ENCODE measurements at regions not wholly inside any gene's neighbourhood (a gene's known extent, or its start where the extent isn't known, plus 50 kb on each side); places are given as distances from the start of the nearest gene placed in this dataset.

DNA sequence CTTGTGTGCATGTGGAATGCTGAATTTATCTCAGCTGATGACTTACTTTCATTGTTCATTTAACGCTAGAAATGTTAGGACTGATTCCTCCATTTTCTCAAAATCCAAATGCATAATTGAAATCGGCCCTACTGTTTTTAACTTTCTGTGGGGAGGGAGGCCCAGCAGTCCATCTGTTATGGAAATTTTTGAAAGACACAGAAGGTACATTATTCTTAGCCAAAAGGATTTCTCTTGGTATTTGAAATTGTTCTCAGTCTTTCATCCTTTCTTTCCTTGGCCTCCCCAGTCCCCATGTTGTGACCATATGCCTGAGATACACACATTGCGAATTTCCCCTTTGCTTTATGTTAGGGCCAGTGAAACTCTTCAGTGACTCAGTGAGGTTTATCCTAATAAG lies 549.9 kb downstream of the IRX1 start:
- Histone ChIP-seq H3K4me3 (replicated peaks; ENCODE audit: insufficient read depth, low read length) (no peak overlapping the region), H3K27ac (replicated peaks) (no peak overlapping the region), H3K27me3 (ENCODE audit: insufficient read depth, poor library complexity, severe bottlenecking) (no peaks in the 10 kb centered on the region)
- DNase-seq (ENCODE audit: low read depth in 1 of 2, low spot score in 1 of 2), result no peak
- no peak for TF ChIP-seq SPI1 (IDR thresholded peaks at IDR 0.05; ENCODE audit: borderline replicate concordance, low read depth)
- TF ChIP-seq GABPA (IDR thresholded peaks at IDR 0.05; ENCODE audit: low read depth), result no peak
- TF ChIP-seq POLR2AphosphoS5 (IDR thresholded peaks at IDR 0.05; ENCODE audit: low read depth), result no peak
- TF ChIP-seq, protein P1, sequence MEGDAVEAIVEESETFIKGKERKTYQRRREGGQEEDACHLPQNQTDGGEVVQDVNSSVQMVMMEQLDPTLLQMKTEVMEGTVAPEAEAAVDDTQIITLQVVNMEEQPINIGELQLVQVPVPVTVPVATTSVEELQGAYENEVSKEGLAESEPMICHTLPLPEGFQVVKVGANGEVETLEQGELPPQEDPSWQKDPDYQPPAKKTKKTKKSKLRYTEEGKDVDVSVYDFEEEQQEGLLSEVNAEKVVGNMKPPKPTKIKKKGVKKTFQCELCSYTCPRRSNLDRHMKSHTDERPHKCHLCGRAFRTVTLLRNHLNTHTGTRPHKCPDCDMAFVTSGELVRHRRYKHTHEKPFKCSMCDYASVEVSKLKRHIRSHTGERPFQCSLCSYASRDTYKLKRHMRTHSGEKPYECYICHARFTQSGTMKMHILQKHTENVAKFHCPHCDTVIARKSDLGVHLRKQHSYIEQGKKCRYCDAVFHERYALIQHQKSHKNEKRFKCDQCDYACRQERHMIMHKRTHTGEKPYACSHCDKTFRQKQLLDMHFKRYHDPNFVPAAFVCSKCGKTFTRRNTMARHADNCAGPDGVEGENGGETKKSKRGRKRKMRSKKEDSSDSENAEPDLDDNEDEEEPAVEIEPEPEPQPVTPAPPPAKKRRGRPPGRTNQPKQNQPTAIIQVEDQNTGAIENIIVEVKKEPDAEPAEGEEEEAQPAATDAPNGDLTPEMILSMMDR (IDR thresholded peaks at IDR 0.05; ENCODE audit: insufficient read depth, low read length), result no peak
- TF ChIP-seq, protein P2, sequence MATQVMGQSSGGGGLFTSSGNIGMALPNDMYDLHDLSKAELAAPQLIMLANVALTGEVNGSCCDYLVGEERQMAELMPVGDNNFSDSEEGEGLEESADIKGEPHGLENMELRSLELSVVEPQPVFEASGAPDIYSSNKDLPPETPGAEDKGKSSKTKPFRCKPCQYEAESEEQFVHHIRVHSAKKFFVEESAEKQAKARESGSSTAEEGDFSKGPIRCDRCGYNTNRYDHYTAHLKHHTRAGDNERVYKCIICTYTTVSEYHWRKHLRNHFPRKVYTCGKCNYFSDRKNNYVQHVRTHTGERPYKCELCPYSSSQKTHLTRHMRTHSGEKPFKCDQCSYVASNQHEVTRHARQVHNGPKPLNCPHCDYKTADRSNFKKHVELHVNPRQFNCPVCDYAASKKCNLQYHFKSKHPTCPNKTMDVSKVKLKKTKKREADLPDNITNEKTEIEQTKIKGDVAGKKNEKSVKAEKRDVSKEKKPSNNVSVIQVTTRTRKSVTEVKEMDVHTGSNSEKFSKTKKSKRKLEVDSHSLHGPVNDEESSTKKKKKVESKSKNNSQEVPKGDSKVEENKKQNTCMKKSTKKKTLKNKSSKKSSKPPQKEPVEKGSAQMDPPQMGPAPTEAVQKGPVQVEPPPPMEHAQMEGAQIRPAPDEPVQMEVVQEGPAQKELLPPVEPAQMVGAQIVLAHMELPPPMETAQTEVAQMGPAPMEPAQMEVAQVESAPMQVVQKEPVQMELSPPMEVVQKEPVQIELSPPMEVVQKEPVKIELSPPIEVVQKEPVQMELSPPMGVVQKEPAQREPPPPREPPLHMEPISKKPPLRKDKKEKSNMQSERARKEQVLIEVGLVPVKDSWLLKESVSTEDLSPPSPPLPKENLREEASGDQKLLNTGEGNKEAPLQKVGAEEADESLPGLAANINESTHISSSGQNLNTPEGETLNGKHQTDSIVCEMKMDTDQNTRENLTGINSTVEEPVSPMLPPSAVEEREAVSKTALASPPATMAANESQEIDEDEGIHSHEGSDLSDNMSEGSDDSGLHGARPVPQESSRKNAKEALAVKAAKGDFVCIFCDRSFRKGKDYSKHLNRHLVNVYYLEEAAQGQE (IDR thresholded peaks at IDR 0.05; ENCODE audit: insufficient replicate concordance, low read depth), result no peak

DNA sequence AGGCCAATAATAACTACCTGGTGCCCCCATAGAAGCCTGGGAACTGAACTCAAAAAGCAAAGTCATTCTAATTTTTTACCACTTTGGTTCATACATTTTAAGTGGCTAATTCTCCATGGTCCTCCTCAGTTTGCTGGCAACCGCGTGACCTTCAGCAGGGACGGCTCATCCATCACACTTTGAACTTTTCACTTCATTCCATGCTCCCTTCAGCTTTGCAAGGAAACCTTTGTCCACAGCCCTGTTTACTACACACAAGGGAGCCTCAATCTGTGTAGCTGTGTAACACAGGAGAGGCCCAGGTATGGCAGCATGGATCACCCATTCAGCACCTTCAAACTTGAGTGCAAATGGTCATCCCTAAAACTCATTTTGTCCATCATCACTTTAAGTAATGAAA lies 552.4 kb downstream of the IRX1 start:
- H3K27ac ChIP-seq (replicated peaks), result no peak overlapping the region
- no peaks in the 10 kb centered on the region for H3K27me3 ChIP-seq (ENCODE audit: insufficient read depth, poor library complexity, severe bottlenecking)
- TF ChIP-seq, protein P1 (IDR thresholded peaks at IDR 0.05; ENCODE audit: insufficient read depth, low read length), result no peak
- TF ChIP-seq, protein P2 (IDR thresholded peaks at IDR 0.05; ENCODE audit: insufficient replicate concordance, low read depth), result no peak
- TF ChIP-seq POLR2AphosphoS5 (IDR thresholded peaks at IDR 0.05; ENCODE audit: low read depth) (no peak), SPI1 (IDR thresholded peaks at IDR 0.05; ENCODE audit: borderline replicate concordance, low read depth) (no peak), GABPA (IDR thresholded peaks at IDR 0.05; ENCODE audit: low read depth) (no peak)
- H3K4me3 ChIP-seq (replicated peaks; ENCODE audit: insufficient read depth, low read length), result no peak overlapping the region
- no peak for DNase-seq (ENCODE audit: low read depth in 1 of 2, low spot score in 1 of 2)

DNA sequence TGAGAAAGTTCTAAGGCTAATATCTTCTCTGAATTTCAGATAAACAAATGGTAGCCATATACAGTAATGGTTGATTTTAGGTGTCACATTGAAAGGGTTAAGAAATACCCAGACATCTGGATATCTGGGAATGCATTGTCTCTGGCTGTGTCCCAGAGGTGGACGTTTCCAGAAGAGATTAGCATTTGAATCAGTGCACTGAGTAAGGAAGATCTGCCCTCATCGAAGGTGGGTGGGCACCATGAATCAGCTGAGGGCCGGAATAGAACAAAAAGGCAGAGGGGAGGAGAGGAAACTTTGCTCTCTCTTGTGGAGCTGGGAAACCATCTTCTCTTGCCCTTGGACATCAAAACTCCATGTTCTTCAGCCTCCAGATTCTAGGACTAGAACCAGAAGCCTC lies 554.4 kb downstream of the IRX1 start:
- Histone ChIP-seq H3K4me3 (replicated peaks; ENCODE audit: insufficient read depth, low read length) (no peak overlapping the region), H3K27me3 (ENCODE audit: insufficient read depth, poor library complexity, severe bottlenecking) (no peaks in the 10 kb centered on the region), H3K27ac (replicated peaks) (no peak overlapping the region)
- no peak for TF ChIP-seq POLR2AphosphoS5 (IDR thresholded peaks at IDR 0.05; ENCODE audit: low read depth)
- TF ChIP-seq GABPA (IDR thresholded peaks at IDR 0.05; ENCODE audit: low read depth), result no peak
- TF ChIP-seq, protein P1 (IDR thresholded peaks at IDR 0.05; ENCODE audit: insufficient read depth, low read length), result no peak
- TF ChIP-seq, protein P2 (IDR thresholded peaks at IDR 0.05; ENCODE audit: insufficient replicate concordance, low read depth), result no peak
- TF ChIP-seq SPI1 (IDR thresholded peaks at IDR 0.05; ENCODE audit: borderline replicate concordance, low read depth), result no peak
- no peak for DNase-seq (ENCODE audit: low read depth in 1 of 2, low spot score in 1 of 2)
